GM12878 (cell line): ENCODE measurements at regions not wholly inside any gene's neighbourhood (a gene's known extent, or its start where the extent isn't known, plus 50 kb on each side); places are given as distances from the start of the nearest gene placed in this dataset.

Experiments used
- ASH2L ChIP-seq: fragments of 300-600, 200-600 bp; sonication (generic); IDR thresholded peaks from 2 replicates; pipeline ENCODE4 v1.6.1; 2017; ENCODE audit warnings: low read depth, mild to moderate bottlenecking, borderline replicate concordance
- CBFB ChIP-seq: IDR thresholded peaks from 2 replicates; pipeline ENCODE4 v1.6.1; 2016; ENCODE audit warnings: antibody characterized with exemption, low read depth
- NFIC ChIP-seq: IDR thresholded peaks from 2 replicates; pipeline ENCODE4 v1.6.1; 2012; ENCODE audit warnings: low read depth, mild to moderate bottlenecking, inconsistent platforms, low read length, moderate library complexity
- POLR2A ChIP-seq: IDR thresholded peaks from 2 replicates; pipeline ENCODE4 v1.6.1; 2011; ENCODE audit warnings: low read depth, mild to moderate bottlenecking, low read length
- POLR2AphosphoS5 ChIP-seq: IDR thresholded peaks from 2 replicates; pipeline ENCODE4 v1.6.1; 2011; ENCODE audit warnings: mild to moderate bottlenecking, low read length, inconsistent platforms
- SP1 ChIP-seq: IDR thresholded peaks from one replicate; pipeline ENCODE4 v1.6.1; 2011; ENCODE audit warnings: low read depth, low read length
- ZSCAN29 ChIP-seq: fragments of 450-650 bp; IDR thresholded peaks from 2 replicates; pipeline ENCODE4 v1.6.1; 2017; ENCODE audit warnings: mild to moderate bottlenecking, moderate library complexity
- TF ChIP-seq, protein P1 (sequence below), 3 experiments: IDR thresholded peaks in 2 of 3; conservative IDR thresholded peaks in 1 of 3; 2 replicates each; pipeline ENCODE4 v1.5.1; 2011; ENCODE audit warnings: low read depth in 3 of 3, low read length in 3 of 3, mild to moderate bottlenecking in 3 of 3, control low read depth in 2 of 3, moderate library complexity in 2 of 3, inconsistent platforms in 1 of 3, mixed read lengths in 1 of 3; ENCODE audit not compliant: control insufficient read depth in 2 of 3, insufficient read depth in 1 of 3; ENCODE audit errors: extremely low read depth in 1 of 3

GRCh38 chr5:89901346-89901745 lies 508.2 kb downstream of the CETN3 start:
- TF ChIP-seq POLR2A (no peak), NFIC (no peak), POLR2AphosphoS5 (no peak), SP1 (no peak), ASH2L (no peak), ZSCAN29 (no peak), CBFB (no peak)
- TF ChIP-seq, protein P1, sequence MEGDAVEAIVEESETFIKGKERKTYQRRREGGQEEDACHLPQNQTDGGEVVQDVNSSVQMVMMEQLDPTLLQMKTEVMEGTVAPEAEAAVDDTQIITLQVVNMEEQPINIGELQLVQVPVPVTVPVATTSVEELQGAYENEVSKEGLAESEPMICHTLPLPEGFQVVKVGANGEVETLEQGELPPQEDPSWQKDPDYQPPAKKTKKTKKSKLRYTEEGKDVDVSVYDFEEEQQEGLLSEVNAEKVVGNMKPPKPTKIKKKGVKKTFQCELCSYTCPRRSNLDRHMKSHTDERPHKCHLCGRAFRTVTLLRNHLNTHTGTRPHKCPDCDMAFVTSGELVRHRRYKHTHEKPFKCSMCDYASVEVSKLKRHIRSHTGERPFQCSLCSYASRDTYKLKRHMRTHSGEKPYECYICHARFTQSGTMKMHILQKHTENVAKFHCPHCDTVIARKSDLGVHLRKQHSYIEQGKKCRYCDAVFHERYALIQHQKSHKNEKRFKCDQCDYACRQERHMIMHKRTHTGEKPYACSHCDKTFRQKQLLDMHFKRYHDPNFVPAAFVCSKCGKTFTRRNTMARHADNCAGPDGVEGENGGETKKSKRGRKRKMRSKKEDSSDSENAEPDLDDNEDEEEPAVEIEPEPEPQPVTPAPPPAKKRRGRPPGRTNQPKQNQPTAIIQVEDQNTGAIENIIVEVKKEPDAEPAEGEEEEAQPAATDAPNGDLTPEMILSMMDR (IDR thresholded peaks at IDR 0.05 in 2 of 3, conservative IDR thresholded peaks at IDR 0.05 in 1 of 3; ENCODE audit: control insufficient read depth in 2 of 3, extremely low read depth in 1 of 3, insufficient read depth in 1 of 3, low read depth in 3 of 3, low read length in 3 of 3): no peak
